ENCODE measurements at regions not wholly inside any gene's neighbourhood (a gene's known extent, or its start where the extent isn't known, plus 50 kb on each side); places are given as distances from the start of the nearest gene placed in this dataset.

- no peak overlapping the region for H3K27ac Mint-ChIP-seq
- no peak overlapping the region for H3K4me3 ChIP-seq (ENCODE audit: control extremely low read depth in 1 of 5, extremely low read depth in 1 of 5, insufficient read depth in 1 of 5, low read depth in 2 of 5, low read length in 4 of 5)
- no peak for DNase-seq
- no peaks in the 10 kb centered on the region for H3K9me3 ChIP-seq (ENCODE audit: control extremely low read depth in 1 of 3, control insufficient read depth in 2 of 3, insufficient read depth in 1 of 3, low read length in 2 of 3)
- H3K27me3 Mint-ChIP-seq = no peaks in the 10 kb centered on the region
- no peaks in the 10 kb centered on the region for H3K27me3 ChIP-seq (replicated peaks in 1 of 4; ENCODE audit: control extremely low read depth in 1 of 4, control insufficient read depth in 3 of 4, insufficient read depth in 4 of 4, low read length in 3 of 4)
- H3K9me3 Mint-ChIP-seq (ENCODE audit: insufficient read depth) = no peaks in the 10 kb centered on the region
- no peak for ATAC-seq (ENCODE audit: low read depth)
- H3K36me3 ChIP-seq (replicated peaks in 1 of 2; ENCODE audit: control extremely low read depth in 1 of 2, control insufficient read depth in 1 of 2, extremely low read depth in 1 of 2, insufficient read depth in 2 of 2, low read length in 1 of 2) = no peaks in the 10 kb centered on the region
- TF ChIP-seq EZH2 (IDR thresholded peaks at IDR 0.05; ENCODE audit: borderline replicate concordance, insufficient read depth, low read depth, low read length, poor library complexity, severe bottlenecking) (no peak), CTCF (IDR thresholded peaks at IDR 0.05) (no peak)
- H3K4me1 Mint-ChIP-seq = no peaks in the 10 kb centered on the region
- H3K4me2 ChIP-seq (replicated peaks; ENCODE audit: low read depth, low read length, poor library complexity, severe bottlenecking) = no peak overlapping the region
- H3K79me2 ChIP-seq (ENCODE audit: control insufficient read depth, insufficient read depth, low read length) = no peaks in the 10 kb centered on the region
- H3K4me1 ChIP-seq (ENCODE audit: control insufficient read depth in 2 of 2, insufficient read depth in 2 of 2, low read length in 2 of 2) = no peaks in the 10 kb centered on the region
- intact Hi-C loops (cut with micrococcal nuclease) = no loop called here
- no peaks in the 10 kb centered on the region for H4K20me1 ChIP-seq (ENCODE audit: control insufficient read depth, insufficient read depth, low read length, poor library complexity, severe bottlenecking)
- H3K4me3 Mint-ChIP-seq = no peak overlapping the region
- no peak overlapping the region for H3K9ac ChIP-seq (ENCODE audit: low read length)
- no peak overlapping the region for H3K27ac ChIP-seq (ENCODE audit: low read length in 2 of 2)
- H2AFZ ChIP-seq (ENCODE audit: insufficient read depth, low read depth, low read length, poor library complexity, severe bottlenecking) = no peak overlapping the region
- no CpG with 5 or more reads among the region's 1 CpG for WGBS (ENCODE audit: insufficient coverage)
- ChIA-PET CTCF (no interaction called here), POLR2A (no interaction called here)
Observed at GRCh38 chr4:129561280-129561679, 465.3 kb downstream of the C4orf33 start.

- ChIA-PET CTCF (no interaction called here), POLR2A (no interaction called here)
- Histone ChIP-seq H3K9me3 (ENCODE audit: control extremely low read depth in 1 of 3, control insufficient read depth in 2 of 3, insufficient read depth in 1 of 3, low read length in 2 of 3) (no peaks in the 10 kb centered on the region), H3K4me1 (ENCODE audit: control insufficient read depth in 2 of 2, insufficient read depth in 2 of 2, low read length in 2 of 2) (no peaks in the 10 kb centered on the region), H3K4me3 (ENCODE audit: control extremely low read depth in 1 of 5, extremely low read depth in 1 of 5, insufficient read depth in 1 of 5, low read depth in 2 of 5, low read length in 4 of 5) (no peak overlapping the region), H3K79me2 (ENCODE audit: control insufficient read depth, insufficient read depth, low read length) (no peaks in the 10 kb centered on the region), H3K9ac (ENCODE audit: low read length) (no peak overlapping the region), H3K27ac (ENCODE audit: low read length in 2 of 2) (no peak overlapping the region), H4K20me1 (ENCODE audit: control insufficient read depth, insufficient read depth, low read length, poor library complexity, severe bottlenecking) (no peaks in the 10 kb centered on the region), H3K27me3 (replicated peaks in 1 of 4; ENCODE audit: control extremely low read depth in 1 of 4, control insufficient read depth in 3 of 4, insufficient read depth in 4 of 4, low read length in 3 of 4) (no peaks in the 10 kb centered on the region), H3K36me3 (replicated peaks in 1 of 2; ENCODE audit: control extremely low read depth in 1 of 2, control insufficient read depth in 1 of 2, extremely low read depth in 1 of 2, insufficient read depth in 2 of 2, low read length in 1 of 2) (no peaks in the 10 kb centered on the region), H2AFZ (ENCODE audit: insufficient read depth, low read depth, low read length, poor library complexity, severe bottlenecking) (no peak overlapping the region), H3K4me2 (replicated peaks; ENCODE audit: low read depth, low read length, poor library complexity, severe bottlenecking) (no peak overlapping the region)
- WGBS (ENCODE audit: insufficient coverage) = 100% methylated on average over 1 of the region's 2 CpGs
- Mint-ChIP-seq H3K27ac (no peak overlapping the region), H3K9me3 (ENCODE audit: insufficient read depth) (no peaks in the 10 kb centered on the region), H3K4me3 (no peak overlapping the region), H3K27me3 (no peaks in the 10 kb centered on the region), H3K4me1 (no peaks in the 10 kb centered on the region)
- intact Hi-C loops (cut with micrococcal nuclease) = no loop called here
- DNase-seq (no peak), ATAC-seq (ENCODE audit: low read depth) (no peak)
- no peak for TF ChIP-seq CTCF (IDR thresholded peaks at IDR 0.05)
- no peak for TF ChIP-seq EZH2 (IDR thresholded peaks at IDR 0.05; ENCODE audit: borderline replicate concordance, insufficient read depth, low read depth, low read length, poor library complexity, severe bottlenecking)
Observed at GRCh38 chr4:129561886-129562671, 466.1 kb downstream of the C4orf33 start.

Measured in B cell (primary cell).